OCI-LY1 (cell line): ENCODE measurements at regions not wholly inside any gene's neighbourhood (a gene's known extent, or its start where the extent isn't known, plus 50 kb on each side); places are given as distances from the start of the nearest gene placed in this dataset.

Experiments used
- CTCF ChIP-seq: fragments of 200-600 bp; sonication (generic), shearing (Covaris generic); IDR thresholded peaks from 2 replicates; pipeline ENCODE4 v1.5.1; 2017; ENCODE audit warnings: mild to moderate bottlenecking, antibody characterized with exemption, low read length, moderate library complexity, mixed read lengths
- EZH2 ChIP-seq: fragments of 200-600 bp; sonication (generic), shearing (Covaris generic); IDR thresholded peaks from 2 replicates; pipeline ENCODE4 v1.8.0; 2017; ENCODE audit warnings: borderline replicate concordance, mixed run types, mild to moderate bottlenecking, antibody characterized with exemption, low read length, moderate library complexity, mixed read lengths

GRCh38 chr21:28641731-28642130, 350.9 kb downstream of the LTN1 start:
- TF ChIP-seq CTCF (no peak), EZH2 (no peak)
